Esophagus squamous epithelium (tissue), 4 donors: ENCODE measurements at regions not wholly inside any gene's neighbourhood (a gene's known extent, or its start where the extent isn't known, plus 50 kb on each side); places are given as distances from the start of the nearest gene placed in this dataset.

Experiments used
- POLR2A ChIP-seq, 4 donors: fragments of 450-650 bp; IDR thresholded peaks; one replicate each; pipeline ENCODE4 v1.6.1; 2017; ENCODE audit warnings: antibody characterized with exemption in 4 of 4, mild to moderate bottlenecking in 4 of 4, moderate library complexity in 3 of 4
- TF ChIP-seq, protein P1 (sequence below), 6 experiments: fragments of 450-650 bp in 4 of 6; fragments of 200-600 bp in 2 of 6; sonication (generic) in 2 of 6; IDR thresholded peaks; one replicate each; pipeline ENCODE4 v1.5.1; 2016 to 2019; ENCODE audit warnings: antibody characterized with exemption in 6 of 6, mild to moderate bottlenecking in 4 of 6, moderate library complexity in 4 of 6

DNA sequence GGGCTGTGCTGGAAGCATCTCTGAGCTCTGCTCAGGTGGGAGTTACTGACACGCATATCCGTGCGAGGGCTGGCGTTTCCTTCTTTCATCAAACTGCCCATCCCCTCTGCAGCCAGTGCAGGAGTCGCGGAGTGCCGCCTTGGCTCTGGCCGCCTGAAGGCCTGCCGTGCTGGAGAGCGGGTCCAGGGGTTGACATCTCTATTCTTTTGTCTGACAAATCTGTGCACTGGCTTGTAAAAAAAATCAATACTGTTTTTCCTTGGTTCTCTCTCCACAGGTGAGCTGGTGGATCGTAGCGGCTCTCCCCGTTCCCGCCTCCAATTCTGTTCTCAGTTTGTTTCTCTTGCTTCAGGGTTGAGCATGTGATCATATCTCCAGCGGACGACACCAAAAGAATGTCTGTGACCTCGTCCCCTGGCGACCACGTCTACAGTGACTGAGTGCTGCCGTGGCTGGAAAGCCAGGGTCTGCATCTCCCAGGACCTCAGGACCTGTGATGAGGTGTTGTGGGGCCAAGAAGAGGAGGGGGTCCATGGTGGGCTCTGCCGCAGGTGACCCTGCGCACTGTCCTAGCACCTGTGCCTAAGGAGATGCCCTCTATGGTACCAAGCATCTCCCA is 214.3 kb upstream of the IRX4 start:
- TF ChIP-seq, protein P1, sequence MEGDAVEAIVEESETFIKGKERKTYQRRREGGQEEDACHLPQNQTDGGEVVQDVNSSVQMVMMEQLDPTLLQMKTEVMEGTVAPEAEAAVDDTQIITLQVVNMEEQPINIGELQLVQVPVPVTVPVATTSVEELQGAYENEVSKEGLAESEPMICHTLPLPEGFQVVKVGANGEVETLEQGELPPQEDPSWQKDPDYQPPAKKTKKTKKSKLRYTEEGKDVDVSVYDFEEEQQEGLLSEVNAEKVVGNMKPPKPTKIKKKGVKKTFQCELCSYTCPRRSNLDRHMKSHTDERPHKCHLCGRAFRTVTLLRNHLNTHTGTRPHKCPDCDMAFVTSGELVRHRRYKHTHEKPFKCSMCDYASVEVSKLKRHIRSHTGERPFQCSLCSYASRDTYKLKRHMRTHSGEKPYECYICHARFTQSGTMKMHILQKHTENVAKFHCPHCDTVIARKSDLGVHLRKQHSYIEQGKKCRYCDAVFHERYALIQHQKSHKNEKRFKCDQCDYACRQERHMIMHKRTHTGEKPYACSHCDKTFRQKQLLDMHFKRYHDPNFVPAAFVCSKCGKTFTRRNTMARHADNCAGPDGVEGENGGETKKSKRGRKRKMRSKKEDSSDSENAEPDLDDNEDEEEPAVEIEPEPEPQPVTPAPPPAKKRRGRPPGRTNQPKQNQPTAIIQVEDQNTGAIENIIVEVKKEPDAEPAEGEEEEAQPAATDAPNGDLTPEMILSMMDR (IDR thresholded peaks at IDR 0.05): no peak
- TF ChIP-seq POLR2A (IDR thresholded peaks at IDR 0.05): no peak
